H1 (cell line): ENCODE measurements at regions not wholly inside any gene's neighbourhood (a gene's known extent, or its start where the extent isn't known, plus 50 kb on each side); places are given as distances from the start of the nearest gene placed in this dataset.
A peak's percentile ranks its signal among the peaks of the same experiment; 100 is the strongest.

Experiments used
- CTCF ChIA-PET: fragments of 300-600 bp; sonication (Branson Sonifier 250); formaldehyde crosslinking; loops from one replicate; lab custom pipeline; 2021; ENCODE audit not compliant: partially characterized antibody; lab: Charles Lee
- POLR2A ChIA-PET: fragments of 300-600 bp; sonication (Branson Sonifier 250); formaldehyde crosslinking; loops from one replicate; lab custom pipeline; 2021; ENCODE audit warnings: inconsistent platforms; ENCODE audit not compliant: partially characterized antibody; lab: Charles Lee
- DNase-seq, 2 experiments: peaks; one replicate each; pipeline versions ENCODE4 v3.0.0 to v3.0.0-alpha.2; 2010 to 2022; ENCODE audit warnings: low spot score in 2 of 2, low read depth in 1 of 2, mixed read lengths in 1 of 2
- FAIRE-seq: peaks from 2 replicates; lab custom pipeline; 2011; peaks lifted over from hg19 to GRCh38; lab: Jason Lieb, UNC
- H2AFZ ChIP-seq: 2 replicates; pipeline ENCODE4 v1.8.1; 2012; ENCODE audit warnings: low read length, inconsistent platforms
- H2AK5ac ChIP-seq: 2 replicates; pipeline ENCODE4 v1.6.1; 2013; ENCODE audit warnings: low read depth, low read length
- H2BK120ac ChIP-seq: replicated peaks from 2 replicates; pipeline ENCODE3; 2013; ENCODE audit warnings: low read depth, low read length, inconsistent platforms
- H2BK12ac ChIP-seq: 2 replicates; pipeline ENCODE4 v1.6.1; 2013; ENCODE audit warnings: low read depth, low read length
- H2BK15ac ChIP-seq: 2 replicates; pipeline ENCODE4 v1.6.1; 2013; ENCODE audit warnings: low read length
- H2BK20ac ChIP-seq: 2 replicates; pipeline ENCODE4 v1.6.1; 2013; ENCODE audit warnings: low read length
- H2BK5ac ChIP-seq: 2 replicates; pipeline ENCODE4 v1.6.1; 2013; ENCODE audit warnings: low read depth, low read length
- H3K14ac ChIP-seq: 2 replicates; pipeline ENCODE4 v1.6.1; 2013; ENCODE audit warnings: inconsistent platforms; ENCODE audit not compliant: insufficient read length
- H3K18ac ChIP-seq: 2 replicates; pipeline ENCODE4 v1.6.1; 2013; ENCODE audit warnings: low read length; ENCODE audit errors: extremely low read depth
- H3K23ac ChIP-seq: 2 replicates; pipeline ENCODE4 v1.6.1; 2013; ENCODE audit warnings: inconsistent platforms; ENCODE audit not compliant: insufficient read length
- H3K23me2 ChIP-seq: 2 replicates; pipeline ENCODE4 v1.6.1; 2013; ENCODE audit warnings: low read depth, low read length
- H3K27ac ChIP-seq: 2 replicates; pipeline ENCODE4 v1.6.1; 2011; ENCODE audit warnings: low read depth, low read length, inconsistent platforms
- H3K27me3 ChIP-seq, 4 experiments: replicated peaks in 1 of 4; 1 replicate in 1 of 4; 2 replicates in 3 of 4; pipeline versions ENCODE4 v1.6.1 to v1.8.1; 2011 to 2013; ENCODE audit warnings: low read length in 3 of 4, mild to moderate bottlenecking in 3 of 4, inconsistent platforms in 2 of 4, mixed read lengths in 2 of 4, moderate library complexity in 1 of 4; ENCODE audit not compliant: control insufficient read depth in 3 of 4, insufficient read depth in 3 of 4; ENCODE audit errors: extremely low read depth in 1 of 4
- H3K36me3 ChIP-seq, 4 experiments: 2 replicates each; pipeline versions ENCODE4 v1.6.1 to v1.8.1; 2011 to 2013; ENCODE audit warnings: mild to moderate bottlenecking in 4 of 4, low read length in 3 of 4, moderate library complexity in 2 of 4, control low read depth in 1 of 4, inconsistent platforms in 1 of 4; ENCODE audit not compliant: insufficient read depth in 4 of 4, control insufficient read depth in 2 of 4
- H3K4ac ChIP-seq: replicated peaks from 2 replicates; pipeline ENCODE3; 2013; ENCODE audit warnings: low read length, low read depth, mixed read lengths, inconsistent platforms; ENCODE audit not compliant: insufficient read length
- H3K4me1 ChIP-seq, 4 experiments: replicated peaks in 1 of 4; 1 replicate in 1 of 4; 2 replicates in 3 of 4; pipeline versions ENCODE4 v1.6.1 to v1.8.1; 2011 to 2013; ENCODE audit warnings: low read length in 3 of 4, inconsistent platforms in 2 of 4, mixed read lengths in 1 of 4; ENCODE audit not compliant: insufficient read depth in 4 of 4, control insufficient read depth in 3 of 4
- H3K4me2 ChIP-seq, 2 experiments: 2 replicates each; pipeline versions ENCODE4 v1.6.1 to v1.8.1; 2011 to 2013; ENCODE audit warnings: low read depth in 2 of 2, low read length in 2 of 2, control low read depth in 1 of 2, inconsistent platforms in 1 of 2, mild to moderate bottlenecking in 1 of 2; ENCODE audit not compliant: insufficient read depth in 1 of 2
- H3K4me3 ChIP-seq, 4 experiments: fragments of 200-600, 300-600 bp in 1 of 4; sonication (generic), shearing (Covaris generic), sonication (Bioruptor Twin) in 1 of 4; 2 replicates each; pipeline versions ENCODE4 v1.5.1 to v1.8.1; 2011 to 2016; ENCODE audit warnings: low read length in 4 of 4, low read depth in 3 of 4, control low read depth in 2 of 4, inconsistent platforms in 2 of 4, mild to moderate bottlenecking in 2 of 4, mixed read lengths in 1 of 4, moderate library complexity in 1 of 4; ENCODE audit not compliant: insufficient read depth in 2 of 4; ENCODE audit errors: extremely low read depth in 1 of 4
- H3K56ac ChIP-seq: replicated peaks from 2 replicates; pipeline ENCODE3; 2013; ENCODE audit warnings: low read depth, mild to moderate bottlenecking, mixed read lengths, low read length, inconsistent platforms; ENCODE audit not compliant: insufficient read length
- H3K79me1 ChIP-seq: 2 replicates; pipeline ENCODE4 v1.6.1; 2013; ENCODE audit warnings: low read depth, low read length, control low read depth
- H3K79me2 ChIP-seq, 2 experiments: 2 replicates each; pipeline versions ENCODE4 v1.6.1 to v1.8.1; 2012 to 2013; ENCODE audit warnings: low read length in 2 of 2, mild to moderate bottlenecking in 2 of 2, inconsistent platforms in 1 of 2; ENCODE audit not compliant: insufficient read depth in 2 of 2, control insufficient read depth in 1 of 2
- H3K9ac ChIP-seq, 4 experiments: replicated peaks in 1 of 4; 1 replicate in 1 of 4; 2 replicates in 3 of 4; pipeline versions ENCODE4 v1.6.1 to v1.8.1; 2011 to 2013; ENCODE audit warnings: low read depth in 3 of 4, low read length in 3 of 4, control low read depth in 2 of 4, mild to moderate bottlenecking in 2 of 4, moderate library complexity in 2 of 4, inconsistent platforms in 1 of 4; ENCODE audit errors: extremely low read depth in 1 of 4
- H3K9me3 ChIP-seq, 2 experiments: 2 replicates each; pipeline versions ENCODE4 v1.6.1 to v1.8.1; 2012 to 2013; ENCODE audit warnings: mild to moderate bottlenecking in 2 of 2, moderate library complexity in 2 of 2, control low read depth in 1 of 2, inconsistent platforms in 1 of 2, low read depth in 1 of 2, low read length in 1 of 2, mixed read lengths in 1 of 2; ENCODE audit not compliant: insufficient read depth in 2 of 2
- H4K20me1 ChIP-seq, 2 experiments: replicated peaks in 1 of 2; 2 replicates each; pipeline versions ENCODE3 to v1.8.1; 2011 to 2013; ENCODE audit warnings: inconsistent platforms in 2 of 2, low read length in 2 of 2, mild to moderate bottlenecking in 1 of 2; ENCODE audit not compliant: insufficient read depth in 2 of 2, control insufficient read depth in 1 of 2
- H4K5ac ChIP-seq: 2 replicates; pipeline ENCODE4 v1.6.1; 2013; ENCODE audit warnings: low read length, low read depth, mixed read lengths, inconsistent platforms; ENCODE audit not compliant: insufficient read length
- H4K8ac ChIP-seq: 2 replicates; pipeline ENCODE4 v1.8.0; 2013; ENCODE audit warnings: mild to moderate bottlenecking, moderate library complexity, low read length, inconsistent platforms; ENCODE audit not compliant: insufficient read depth; ENCODE audit errors: extremely low read depth
- H4K91ac ChIP-seq: replicated peaks from 2 replicates; pipeline ENCODE3; 2013; ENCODE audit warnings: low read length, mixed read lengths, inconsistent platforms; ENCODE audit not compliant: insufficient read length
- CBX8 ChIP-seq: fragments of 300-800, 300-1000 bp; sonication (generic); IDR thresholded peaks from 2 replicates; pipeline ENCODE4 v1.7.1; 2016; ENCODE audit warnings: low read depth, low read length, borderline replicate concordance
- CEBPB ChIP-seq: IDR thresholded peaks from 2 replicates; pipeline ENCODE4 v1.6.1; 2012; ENCODE audit warnings: low read depth, low read length
- EGR1 ChIP-seq: IDR thresholded peaks from 2 replicates; pipeline ENCODE4 v1.6.1; 2011; ENCODE audit warnings: low read depth, low read length, borderline replicate concordance
- EP300 ChIP-seq, 2 experiments: IDR thresholded peaks; 1 replicate in 1 of 2; 2 replicates in 1 of 2; pipeline ENCODE4 v1.6.1; 2011 to 2012; ENCODE audit warnings: low read depth in 2 of 2, low read length in 2 of 2, mild to moderate bottlenecking in 2 of 2, borderline replicate concordance in 1 of 2, inconsistent platforms in 1 of 2, moderate library complexity in 1 of 2
- JUND ChIP-seq: IDR thresholded peaks from 2 replicates; pipeline ENCODE4 v1.6.1; 2011; ENCODE audit warnings: mild to moderate bottlenecking, improper control_type of control experiment, low read length
- KDM4A ChIP-seq: IDR thresholded peaks from one replicate; pipeline ENCODE4 v1.7.1; 2012; ENCODE audit warnings: low read depth, mild to moderate bottlenecking, moderate library complexity, low read length, inconsistent platforms; ENCODE audit not compliant: severe bottlenecking
- NANOG ChIP-seq: IDR thresholded peaks from 2 replicates; pipeline ENCODE4 v1.6.1; 2011; ENCODE audit warnings: low read length, low read depth, mild to moderate bottlenecking, inconsistent platforms; ENCODE audit not compliant: insufficient read depth, poor library complexity, severe bottlenecking
- RBBP5 ChIP-seq: IDR thresholded peaks from 2 replicates; pipeline ENCODE4 v1.7.1; 2012; ENCODE audit warnings: low read depth, mild to moderate bottlenecking, inconsistent platforms, low read length, moderate library complexity, borderline replicate concordance
- RXRA ChIP-seq: IDR thresholded peaks from 2 replicates; pipeline ENCODE4 v1.6.1; 2011; ENCODE audit warnings: low read depth, mild to moderate bottlenecking, low read length, moderate library complexity; ENCODE audit not compliant: insufficient read depth
- TBP ChIP-seq: IDR thresholded peaks from 2 replicates; pipeline ENCODE4 v1.6.1; 2011; ENCODE audit warnings: low read depth, low read length, improper control_type of control experiment
- TCF12 ChIP-seq: IDR thresholded peaks from 2 replicates; pipeline ENCODE4 v1.6.1; 2011; ENCODE audit warnings: low read depth, mild to moderate bottlenecking, low read length
- ZNF274 ChIP-seq: IDR thresholded peaks from 2 replicates; pipeline ENCODE4 v1.7.0; 2012; ENCODE audit warnings: low read length, borderline replicate concordance; ENCODE audit errors: extremely low read depth
- WGBS, 2 experiments: shearing (Covaris generic) in 1 of 2; methylation state at CpG; one replicate each; pipeline versions ENCODE4 v1.1.6 to v1.1.7; 2013 to 2015; ENCODE audit warnings: low lambda C conversion rate in 2 of 2, mixed read lengths in 2 of 2, inconsistent platforms in 1 of 2, low coverage in 1 of 2, missing lambda C conversion rate in 1 of 2; ENCODE audit not compliant: insufficient replicate concordance in 2 of 2, insufficient coverage in 1 of 2, insufficient read length in 1 of 2; ENCODE audit errors: extremely low coverage in 1 of 2, missing lambda C conversion rate in 1 of 2; 5-methylcytosine and 5-hydroxymethylcytosine counted together

- no peaks in the 10 kb centered on the region for H4K20me1 ChIP-seq
- H2BK120ac ChIP-seq = no peak overlapping the region
- H3K27ac ChIP-seq = no peak overlapping the region
- H3K18ac ChIP-seq = no peak overlapping the region
- H3K4me2 ChIP-seq = no peak overlapping the region
- 0 out of 2 replicates have a peak, but pooled peaks cover 2% of the 10 kb centered on the region for H3K23me2 ChIP-seq
- H3K9me3 ChIP-seq = no peaks in the 10 kb centered on the region
- no peaks in the 10 kb centered on the region for H3K79me1 ChIP-seq
- peak in 1 of 2 experiments; percentile 31 for DNase-seq
- H4K91ac ChIP-seq = no peak overlapping the region
- H3K79me2 ChIP-seq = no peaks in the 10 kb centered on the region
- H2AK5ac ChIP-seq = no peak overlapping the region
- POLR2A ChIA-PET = no interaction called here
- no peak overlapping the region for H3K4me3 ChIP-seq
- H2BK15ac ChIP-seq = no peak overlapping the region
- no peak overlapping the region for H4K8ac ChIP-seq
- H2AFZ ChIP-seq = no peak overlapping the region
- H4K5ac ChIP-seq = no peak overlapping the region
- no peak overlapping the region for H2BK5ac ChIP-seq
- no peaks in the 10 kb centered on the region for H3K36me3 ChIP-seq
- no peak overlapping the region for H3K4ac ChIP-seq
- H3K14ac ChIP-seq = no peak overlapping the region
- no peak overlapping the region for H3K56ac ChIP-seq
- CTCF ChIA-PET = interaction anchor here (1.1 to 4.8 kb wide), 4 partner anchors 9 to 43 kb away, joined by 3 to 17 read pairs (median 8); no protein-coding TSS in a partner anchor
- peaks cover 0 to 13% (median 7%) of the 10 kb centered on the region in 4 experiments; a peak in 4 of 7 replicates for H3K4me1 ChIP-seq
- H2BK20ac ChIP-seq = no peak overlapping the region
- 87% methylated on average over 10 of the region's 10 CpGs; no CpG with 5 or more reads in 1 of the 2 experiments for whole genome bisulfite sequencing, 2 experiments
- no peak overlapping the region for H2BK12ac ChIP-seq
- H3K23ac ChIP-seq = no peak overlapping the region
- no peak for FAIRE-seq
- H3K27me3 ChIP-seq = no peaks in the 10 kb centered on the region
- no peak overlapping the region for H3K9ac ChIP-seq
- no peak for TF ChIP-seq KDM4A
- no peak for TF ChIP-seq RXRA
- TF ChIP-seq TCF12 = no peak
- TF ChIP-seq ZNF274 = no peak
- no peak for TF ChIP-seq CBX8
- TF ChIP-seq JUND = no peak
- no peak for TF ChIP-seq RBBP5
- no peak for TF ChIP-seq EP300 (IDR thresholded peaks at IDR 0.05; ENCODE audit: borderline replicate concordance in 1 of 2, low read depth in 2 of 2, low read length in 2 of 2)
- no peak for TF ChIP-seq EGR1
- no peak for TF ChIP-seq CEBPB
- no peak for TF ChIP-seq TBP
- TF ChIP-seq NANOG = no peak
Observed at GRCh38 chr3:127417709-127418559, 130.1 kb upstream of the PRR20G start.
